GM23248 (cell line): ENCODE measurements at regions not wholly inside any gene's neighbourhood (a gene's known extent, or its start where the extent isn't known, plus 50 kb on each side); places are given as distances from the start of the nearest gene placed in this dataset.

Experiments used
- DNase-seq: peaks from one replicate; pipeline ENCODE4 v3.0.0-alpha.2; 2015
- H2AFZ ChIP-seq: fragments of 200-600 bp; sonication (generic); 2 replicates; pipeline ENCODE4 v1.6.1; 2016; ENCODE audit warnings: antibody characterized with exemption
- H3F3A ChIP-seq: fragments of 200-600 bp; sonication (generic); 2 replicates; pipeline ENCODE4 v1.6.1; 2016; ENCODE audit warnings: mild to moderate bottlenecking, antibody characterized with exemption, mixed run types; ENCODE audit not compliant: insufficient read depth
- H3K27ac ChIP-seq: fragments of 200-600 bp; sonication (generic); 2 replicates; pipeline ENCODE4 v1.5.1; 2016; ENCODE audit warnings: mild to moderate bottlenecking
- H3K27me3 ChIP-seq: fragments of 200-600 bp; sonication (generic); replicated peaks from 2 replicates; pipeline ENCODE4 v1.6.1; 2016; ENCODE audit warnings: mild to moderate bottlenecking; ENCODE audit not compliant: insufficient read depth
- H3K36me3 ChIP-seq: fragments of 200-600 bp; sonication (generic); 2 replicates; pipeline ENCODE4 v1.6.1; 2016; ENCODE audit warnings: low read depth, mild to moderate bottlenecking
- H3K4me1 ChIP-seq: fragments of 200-600 bp; sonication (generic); 2 replicates; pipeline ENCODE4 v1.6.1; 2016; ENCODE audit warnings: mild to moderate bottlenecking; ENCODE audit not compliant: insufficient read depth
- H3K4me2 ChIP-seq: fragments of 200-600 bp; sonication (generic); one replicate; pipeline ENCODE4 v1.6.1; 2016; ENCODE audit warnings: mild to moderate bottlenecking; ENCODE audit not compliant: unreplicated experiment
- H3K4me3 ChIP-seq: fragments of 200-600 bp; sonication (generic); 2 replicates; pipeline ENCODE4 v1.5.1; 2016; ENCODE audit warnings: mild to moderate bottlenecking
- H3K79me2 ChIP-seq: fragments of 200-600 bp; sonication (generic); 2 replicates; pipeline ENCODE4 v1.6.1; 2016; ENCODE audit warnings: mild to moderate bottlenecking; ENCODE audit not compliant: insufficient read depth
- H3K9ac ChIP-seq: fragments of 200-600 bp; sonication (generic); 2 replicates; pipeline ENCODE4 v1.6.1; 2016; ENCODE audit warnings: mild to moderate bottlenecking
- H3K9me2 ChIP-seq: fragments of 200-600 bp; sonication (generic); 2 replicates; pipeline ENCODE4 v1.6.1; 2016; ENCODE audit warnings: mixed run types, mild to moderate bottlenecking, moderate library complexity; ENCODE audit not compliant: insufficient read depth
- H3K9me3 ChIP-seq: fragments of 200-600 bp; sonication (generic); one replicate; pipeline ENCODE4 v1.6.1; 2017; ENCODE audit warnings: low read depth
- H4K20me1 ChIP-seq: fragments of 200-600 bp; sonication (generic); 2 replicates; pipeline ENCODE4 v1.6.0; 2016; ENCODE audit not compliant: insufficient read depth
- EZH2 ChIP-seq: fragments of 200-600 bp; sonication (generic); IDR thresholded peaks from 2 replicates; pipeline ENCODE4 v1.6.1; 2018; ENCODE audit warnings: antibody characterized with exemption, mild to moderate bottlenecking; ENCODE audit not compliant: insufficient read depth, poor library complexity, severe bottlenecking
- EZH2phosphoT487 ChIP-seq: fragments of 200-600 bp; sonication (generic); IDR thresholded peaks from 2 replicates; pipeline ENCODE4 v1.6.1; 2018; ENCODE audit warnings: antibody characterized with exemption, moderate library complexity, mild to moderate bottlenecking, low read depth; ENCODE audit not compliant: insufficient read depth
- WGBS, 2 experiments: methylation state at CpG; one replicate each; pipeline ENCODE4 v1.1.6; 2015 to 2017; ENCODE audit warnings: low lambda C conversion rate in 2 of 2, low coverage in 1 of 2; ENCODE audit errors: missing lambda C conversion rate in 2 of 2; 5-methylcytosine and 5-hydroxymethylcytosine counted together
- in situ Hi-C: fragments of 300-500 bp; cut with MboI; formaldehyde crosslinking; loops from 2 replicates; pipeline ENCODE4 v1.15.0; 2020

DNA sequence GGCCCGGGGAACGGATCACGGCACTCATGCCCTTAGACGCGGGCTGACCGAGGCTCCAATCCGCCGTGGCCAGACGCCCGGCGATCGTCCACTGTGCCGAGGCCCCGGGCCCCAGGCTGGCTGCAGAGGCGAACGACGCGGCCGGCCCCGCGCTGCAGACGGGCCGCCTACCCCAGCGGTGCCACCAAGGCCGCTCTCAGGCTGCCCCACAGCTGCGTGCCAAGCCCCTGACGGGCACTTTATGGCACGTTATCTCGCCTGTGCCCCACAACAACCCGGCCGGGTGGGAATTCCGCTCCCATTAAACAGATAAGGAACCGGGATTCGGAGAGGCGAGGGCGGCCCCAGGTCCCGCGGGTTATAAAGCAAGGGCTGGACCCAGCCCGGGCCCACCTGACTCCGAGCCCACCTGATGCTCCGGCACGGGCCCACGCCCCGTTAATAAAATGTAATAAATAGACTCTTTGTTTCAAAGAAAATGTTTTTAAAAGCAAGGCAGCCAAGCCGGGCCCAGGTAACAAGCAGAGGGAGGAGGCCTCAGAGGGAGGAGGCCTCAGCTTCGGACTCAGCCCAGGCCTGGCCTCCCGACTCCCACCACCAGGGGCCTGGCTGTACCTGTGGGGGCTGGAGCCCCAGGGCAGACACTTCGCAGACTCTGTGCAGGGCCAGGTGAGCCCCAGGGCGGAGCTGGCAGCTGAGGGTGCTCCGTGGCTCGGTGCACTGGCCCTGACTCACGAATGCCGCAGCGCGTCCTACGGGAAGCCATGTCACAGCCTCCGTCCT is 79.7 kb downstream of the FOXL3 start:
- Histone ChIP-seq H3K9me3 (no peaks in the 10 kb centered on the region), H3K36me3 (no peaks in the 10 kb centered on the region), H3K79me2 (no peaks in the 10 kb centered on the region), H3K4me1 (no peaks in the 10 kb centered on the region; the same call in 1 of the 2 replicates), H3K27ac (no peak overlapping the region), H3F3A (no peaks in the 10 kb centered on the region), H3K4me3 (no peak overlapping the region), H2AFZ (no peak overlapping the region), H3K9me2 (no peaks in the 10 kb centered on the region), H4K20me1 (no peaks in the 10 kb centered on the region), H3K27me3 (peaks cover 30% of the 10 kb centered on the region), H3K9ac (no peak overlapping the region), H3K4me2 (no peak overlapping the region)
- TF ChIP-seq EZH2phosphoT487 (no peak), EZH2 (no peak)
- no peak for DNase-seq
- 79 to 84% methylated on average over 49 to 54 of the region's 57 CpGs for WGBS, 2 experiments
- in situ Hi-C loops = no loop called here

DNA sequence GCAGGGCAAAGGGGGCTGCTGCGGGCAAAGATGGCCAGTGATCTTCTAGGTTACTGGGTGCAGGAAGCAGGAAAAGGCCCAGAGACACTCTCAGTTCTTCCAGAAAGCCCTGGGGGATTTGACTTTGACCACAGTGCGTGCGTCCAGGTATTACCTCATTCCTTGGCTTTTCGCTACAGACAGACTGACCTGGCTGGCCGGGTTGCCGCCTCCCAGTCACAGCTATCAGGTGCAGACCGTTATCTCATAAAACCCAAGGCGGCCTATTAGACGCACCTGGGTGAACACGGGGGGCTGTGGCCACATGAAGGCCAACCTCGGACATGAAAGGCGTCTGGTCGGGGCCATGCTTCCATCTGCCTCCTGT is 80.3 kb downstream of the FOXL3 start:
- Histone ChIP-seq H3K4me2 (no peak overlapping the region), H3K4me1 (no peaks in the 10 kb centered on the region; the same call in 1 of the 2 replicates), H3K9me2 (no peaks in the 10 kb centered on the region), H3K27ac (no peak overlapping the region), H4K20me1 (no peaks in the 10 kb centered on the region), H3K36me3 (no peaks in the 10 kb centered on the region), H2AFZ (no peak overlapping the region), H3K27me3 (peaks cover 29% of the 10 kb centered on the region), H3K9ac (no peak overlapping the region), H3K9me3 (no peaks in the 10 kb centered on the region), H3K79me2 (no peaks in the 10 kb centered on the region), H3F3A (no peaks in the 10 kb centered on the region), H3K4me3 (no peak overlapping the region)
- in situ Hi-C loops = no loop called here
- TF ChIP-seq EZH2 = no peak
- TF ChIP-seq EZH2phosphoT487 = no peak
- 78 to 80% methylated on average over 13 of the region's 13 CpGs for WGBS, 2 experiments
- DNase-seq = no peak

DNA sequence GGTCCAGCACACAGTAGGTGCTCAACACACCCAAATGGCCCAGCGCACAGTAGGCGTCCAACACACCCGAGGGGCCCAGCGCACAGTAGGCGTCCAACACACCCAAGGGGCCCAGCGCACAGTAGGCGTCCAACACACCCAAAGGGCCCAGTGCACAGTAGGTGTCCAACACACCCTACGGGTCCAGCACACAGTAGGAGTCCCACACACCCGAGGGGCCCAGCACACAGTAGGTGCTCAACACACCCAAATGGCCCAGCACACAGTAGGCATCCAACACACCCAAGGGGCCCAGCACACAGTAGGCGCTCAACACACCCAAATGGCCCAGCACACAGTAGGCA is 80.8 kb downstream of the FOXL3 start:
- Histone ChIP-seq H3K79me2 (no peaks in the 10 kb centered on the region), H3F3A (no peaks in the 10 kb centered on the region), H2AFZ (no peak overlapping the region), H3K9me2 (no peaks in the 10 kb centered on the region), H3K4me2 (no peak overlapping the region), H3K4me1 (no peaks in the 10 kb centered on the region; the same call in 1 of the 2 replicates), H3K9me3 (no peaks in the 10 kb centered on the region), H3K36me3 (no peaks in the 10 kb centered on the region), H3K9ac (no peak overlapping the region), H3K4me3 (no peak overlapping the region), H3K27me3 (peaks cover 24% of the 10 kb centered on the region), H3K27ac (no peak overlapping the region), H4K20me1 (no peaks in the 10 kb centered on the region)
- no peak for TF ChIP-seq EZH2phosphoT487
- no peak for TF ChIP-seq EZH2
- in situ Hi-C loops = no loop called here
- DNase-seq = no peak
- WGBS, 2 experiments = 69 to 100% methylated on average over 4 to 10 of the region's 10 CpGs

DNA sequence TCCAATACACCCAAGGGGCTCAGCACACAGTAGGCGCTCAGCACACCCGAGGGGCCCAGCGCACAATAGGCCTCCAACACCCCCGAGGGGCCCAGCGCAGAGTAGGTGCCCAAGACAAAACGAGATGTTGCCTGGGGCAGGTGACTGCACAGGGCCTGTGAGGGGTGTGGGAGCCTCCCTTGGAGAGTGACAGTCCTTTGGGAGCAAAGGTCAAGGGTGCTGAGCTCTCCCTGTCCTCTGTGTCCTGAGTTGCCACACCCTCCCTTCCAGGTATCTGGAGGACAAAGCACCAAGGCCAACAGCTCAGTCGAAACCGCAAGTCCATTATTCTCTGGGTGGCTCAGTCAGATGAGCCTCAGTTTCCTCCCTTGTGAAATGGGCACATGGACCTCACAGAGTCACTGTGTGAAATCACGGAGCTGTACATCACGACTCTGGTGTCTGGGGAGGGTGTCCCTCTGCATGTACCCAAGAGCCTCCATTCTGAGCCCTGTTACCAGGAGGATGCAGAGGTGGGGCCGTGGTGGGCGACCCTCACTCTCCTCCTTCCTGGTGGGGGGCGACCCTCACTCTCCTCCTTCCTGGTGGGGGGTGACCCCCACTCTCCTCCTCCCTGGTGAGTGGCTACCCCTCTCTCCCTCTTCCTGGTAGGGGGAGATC is 81.3 kb downstream of the FOXL3 start:
- no peak for DNase-seq

More for the DNA sequence above, 81.3 kb downstream of the FOXL3 start:
- H2AFZ ChIP-seq = no peak overlapping the region
- H3K36me3 ChIP-seq = no peaks in the 10 kb centered on the region
- no peaks in the 10 kb centered on the region; the same call in 1 of the 2 replicates for H3K4me1 ChIP-seq
- H3K27me3 ChIP-seq = peaks cover 21% of the 10 kb centered on the region
- no peaks in the 10 kb centered on the region for H3F3A ChIP-seq
- H3K79me2 ChIP-seq = no peaks in the 10 kb centered on the region
- no peak for TF ChIP-seq EZH2
- TF ChIP-seq EZH2phosphoT487 = no peak
- in situ Hi-C loops = no loop called here
- H3K9me3 ChIP-seq = no peaks in the 10 kb centered on the region
- H3K27ac ChIP-seq = no peak overlapping the region
- no peak overlapping the region for H3K9ac ChIP-seq
- H3K4me2 ChIP-seq = no peak overlapping the region
- 83 to 86% methylated on average over 10 to 12 of the region's 13 CpGs for WGBS, 2 experiments
- H3K4me3 ChIP-seq = no peak overlapping the region
- H3K9me2 ChIP-seq = no peaks in the 10 kb centered on the region
- no peaks in the 10 kb centered on the region for H4K20me1 ChIP-seq
